ENCODE measurements at regions not wholly inside any gene's neighbourhood (a gene's known extent, or its start where the extent isn't known, plus 50 kb on each side); places are given as distances from the start of the nearest gene placed in this dataset.

GRCh38 chr5:61719124-61719523 is 387.1 kb downstream of the ZSWIM6 start:
- Histone ChIP-seq H2BK15ac (ENCODE audit: low read length) (no peak overlapping the region), H3K18ac (ENCODE audit: extremely low read depth, low read length) (no peak overlapping the region), H2AK5ac (ENCODE audit: low read depth, low read length) (no peak overlapping the region), H3K79me2 (ENCODE audit: control insufficient read depth in 1 of 2, insufficient read depth in 2 of 2, low read length in 2 of 2) (no peaks in the 10 kb centered on the region), H3K4me1 (replicated peaks in 1 of 4; ENCODE audit: control insufficient read depth in 3 of 4, insufficient read depth in 4 of 4, low read length in 3 of 4) (no peaks in the 10 kb centered on the region), H3K9me3 (ENCODE audit: insufficient read depth in 2 of 2, low read depth in 1 of 2, low read length in 1 of 2) (peaks cover 2 to 11% of the 10 kb centered on the region in 2 experiments; a peak in 1 of 4 replicates), H3K79me1 (ENCODE audit: low read depth, low read length) (no peaks in the 10 kb centered on the region), H2BK120ac (replicated peaks; ENCODE audit: low read depth, low read length) (no peak overlapping the region), H2BK20ac (ENCODE audit: low read length) (no peak overlapping the region), H3K4ac (replicated peaks; ENCODE audit: insufficient read length, low read depth, low read length) (no peak overlapping the region), H3K23me2 (ENCODE audit: low read depth, low read length) (no peaks in the 10 kb centered on the region), H3K4me2 (ENCODE audit: insufficient read depth in 1 of 2, low read depth in 2 of 2, low read length in 2 of 2) (no peak overlapping the region), H4K8ac (ENCODE audit: extremely low read depth, insufficient read depth, low read length) (no peak overlapping the region), H3K4me3 (ENCODE audit: extremely low read depth in 1 of 4, insufficient read depth in 2 of 4, low read depth in 3 of 4, low read length in 4 of 4) (no peak overlapping the region), H4K5ac (ENCODE audit: insufficient read length, low read depth, low read length) (no peak overlapping the region), H3K27me3 (replicated peaks in 1 of 4; ENCODE audit: control insufficient read depth in 3 of 4, extremely low read depth in 1 of 4, insufficient read depth in 3 of 4, low read length in 3 of 4) (peaks cover 0 to 1% (median 0%) of the 10 kb centered on the region in 4 experiments; a peak in 1 of 7 replicates), H4K20me1 (replicated peaks in 1 of 2; ENCODE audit: control insufficient read depth in 1 of 2, insufficient read depth in 2 of 2, low read length in 2 of 2) (no peaks in the 10 kb centered on the region), H2BK12ac (ENCODE audit: low read depth, low read length) (no peak overlapping the region), H2AFZ (ENCODE audit: low read length) (no peak overlapping the region), H3K36me3 (ENCODE audit: control insufficient read depth in 2 of 4, insufficient read depth in 4 of 4, low read length in 3 of 4) (no peaks in the 10 kb centered on the region), H3K23ac (ENCODE audit: insufficient read length) (no peak overlapping the region), H3K9ac (replicated peaks in 1 of 4; ENCODE audit: extremely low read depth in 1 of 4, low read depth in 3 of 4, low read length in 3 of 4) (no peak overlapping the region), H3K14ac (ENCODE audit: insufficient read length) (no peak overlapping the region), H3K27ac (ENCODE audit: low read depth, low read length) (no peak overlapping the region), H3K56ac (replicated peaks; ENCODE audit: insufficient read length, low read depth, low read length) (no peak overlapping the region), H2BK5ac (ENCODE audit: low read depth, low read length) (no peak overlapping the region), H4K91ac (replicated peaks; ENCODE audit: insufficient read length, low read length) (no peak overlapping the region)
- CTCF ChIA-PET (ENCODE audit: partially characterized antibody) = interaction anchor here (0.7 to 1.5 kb wide), 4 partner anchors 15 to 60 kb away, joined by 3 read pairs; no protein-coding TSS in a partner anchor
- POLR2A ChIA-PET (ENCODE audit: partially characterized antibody) = no interaction called here
- DNase-seq (ENCODE audit: low read depth in 1 of 2, low spot score in 2 of 2) = no peak
- 80% methylated on average over 1 of the region's 1 CpG; no CpG with 5 or more reads in 1 of the 2 experiments for WGBS, 2 experiments (ENCODE audit: extremely low coverage in 1 of 2, insufficient coverage in 1 of 2, insufficient read length in 1 of 2, insufficient replicate concordance in 2 of 2, low coverage in 1 of 2, low lambda C conversion rate in 2 of 2, missing lambda C conversion rate in 1 of 2)
- no peak for FAIRE-seq
- TF ChIP-seq CBX8 (IDR thresholded peaks at IDR 0.05; ENCODE audit: borderline replicate concordance, low read depth, low read length) (no peak), EZH2 (IDR thresholded peaks at IDR 0.05; ENCODE audit: low read depth, low read length, severe bottlenecking) (no peak), RXRA (IDR thresholded peaks at IDR 0.05; ENCODE audit: insufficient read depth, low read depth, low read length) (no peak), BCL11A (IDR thresholded peaks at IDR 0.05; ENCODE audit: low read depth in 2 of 2, low read length in 2 of 2) (no peak), CREB1 (IDR thresholded peaks at IDR 0.05) (no peak), ATF3 (IDR thresholded peaks at IDR 0.05; ENCODE audit: insufficient read depth, low read depth, low read length) (no peak), TEAD4 (IDR thresholded peaks at IDR 0.05; ENCODE audit: low read depth, low read length) (no peak), RNF2 (IDR thresholded peaks at IDR 0.05; ENCODE audit: borderline replicate concordance, low read depth, low read length, missing control alignments, poor library complexity, severe bottlenecking) (no peak), CTBP2 (IDR thresholded peaks at IDR 0.05; ENCODE audit: borderline replicate concordance, insufficient read depth, insufficient read length, low read length) (no peak), JUND (IDR thresholded peaks at IDR 0.05; ENCODE audit: low read length) (no peak), SIRT6 (IDR thresholded peaks at IDR 0.05; ENCODE audit: low read length) (no peak), SIN3A (conservative IDR thresholded peaks at IDR 0.05 in 1 of 2, IDR thresholded peaks at IDR 0.05 in 1 of 2; ENCODE audit: low read depth in 1 of 2, low read length in 2 of 2) (no peak), SUZ12 (IDR thresholded peaks at IDR 0.05; ENCODE audit: low read length) (no peak), SP1 (IDR thresholded peaks at IDR 0.05; ENCODE audit: low read depth, low read length) (no peak)
